Large intestine (tissue), 3 donors: ENCODE measurements at regions not wholly inside any gene's neighbourhood (a gene's known extent, or its start where the extent isn't known, plus 50 kb on each side); places are given as distances from the start of the nearest gene placed in this dataset.

ENCODE experiments used
- DNase-seq, 2 donors: peaks; one replicate each; pipeline versions ENCODE4 v3.0.0 to v3.0.0-alpha.2; 2013
- H3K27ac ChIP-seq: one replicate; pipeline ENCODE4 v1.5.1; 2013; ENCODE audit warnings: low read length
- H3K27me3 ChIP-seq: 2 replicates; pipeline ENCODE4 v1.6.1; 2013; ENCODE audit warnings: low read length; ENCODE audit not compliant: control insufficient read depth, insufficient read depth
- H3K36me3 ChIP-seq: 2 replicates; pipeline ENCODE4 v1.6.1; 2013; ENCODE audit warnings: low read length; ENCODE audit not compliant: control insufficient read depth, insufficient read depth
- H3K4me1 ChIP-seq: one replicate; pipeline ENCODE4 v1.6.1; 2013; ENCODE audit warnings: low read length; ENCODE audit not compliant: control insufficient read depth, insufficient read depth
- H3K4me3 ChIP-seq: one replicate; pipeline ENCODE4 v1.5.1; 2013; ENCODE audit warnings: low read length
- H3K9me3 ChIP-seq: one replicate; pipeline ENCODE4 v1.6.1; 2013; ENCODE audit warnings: mild to moderate bottlenecking, low read depth, low read length, moderate library complexity; ENCODE audit not compliant: control insufficient read depth
- WGBS: methylation state at CpG from one replicate; pipeline ENCODE4 v1.1.5; 2013; ENCODE audit warnings: low lambda C conversion rate; ENCODE audit not compliant: insufficient coverage; 5-methylcytosine and 5-hydroxymethylcytosine counted together

DNA sequence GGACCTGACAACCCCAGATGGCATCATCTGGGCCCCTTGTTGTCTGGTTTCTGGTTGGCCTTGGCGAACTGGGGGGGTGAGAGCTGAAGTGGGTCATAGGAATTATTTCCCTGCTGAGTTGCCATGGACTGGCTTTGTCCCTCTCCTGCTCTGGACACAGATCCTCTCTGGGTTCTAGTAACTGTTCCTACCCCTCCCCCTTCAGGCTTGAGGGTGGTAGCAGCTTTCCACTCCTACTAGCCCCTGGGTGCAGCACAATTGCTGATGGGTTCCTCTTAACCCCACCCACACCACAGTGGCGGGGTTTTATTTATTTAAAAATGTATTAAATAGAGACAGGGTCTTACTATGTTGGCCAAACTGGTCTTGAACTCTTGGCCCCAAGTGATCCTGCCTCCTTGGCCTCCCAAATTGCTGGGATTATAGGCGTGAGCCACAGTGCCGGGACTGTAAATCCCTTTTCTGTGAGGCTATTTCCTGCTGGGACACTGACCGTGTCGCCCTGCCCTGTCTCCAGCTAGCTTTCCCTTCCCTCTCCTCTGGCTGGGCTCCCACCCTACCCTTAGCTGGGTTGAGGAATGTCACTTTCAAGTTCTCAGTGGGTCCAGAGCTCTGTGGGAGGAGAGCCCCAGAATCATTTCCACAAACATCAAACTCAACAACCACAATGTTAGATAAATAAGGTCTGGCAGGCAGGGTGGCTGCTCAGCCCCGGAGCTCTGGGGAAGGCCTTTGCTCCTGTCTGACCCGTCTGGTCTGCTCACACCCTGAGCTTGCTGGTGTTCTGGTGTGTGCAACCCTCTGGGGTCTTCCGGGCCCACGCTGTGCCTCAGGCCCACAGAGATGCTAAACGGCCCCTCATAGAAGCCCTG, 112.7 kb upstream of the WNT4 start:
- Histone ChIP-seq H3K4me3 (no peak overlapping the region), H3K4me1 (peaks cover 27% of the 10 kb centered on the region), H3K9me3 (peaks cover 3% of the 10 kb centered on the region), H3K27me3 (no peaks in the 10 kb centered on the region), H3K27ac (peak overlapping the region; percentile 43), H3K36me3 (no peaks in the 10 kb centered on the region)
- no CpG with 5 or more reads among the region's 11 CpGs for WGBS
- peak; percentile 20 to 41 for DNase-seq

DNA sequence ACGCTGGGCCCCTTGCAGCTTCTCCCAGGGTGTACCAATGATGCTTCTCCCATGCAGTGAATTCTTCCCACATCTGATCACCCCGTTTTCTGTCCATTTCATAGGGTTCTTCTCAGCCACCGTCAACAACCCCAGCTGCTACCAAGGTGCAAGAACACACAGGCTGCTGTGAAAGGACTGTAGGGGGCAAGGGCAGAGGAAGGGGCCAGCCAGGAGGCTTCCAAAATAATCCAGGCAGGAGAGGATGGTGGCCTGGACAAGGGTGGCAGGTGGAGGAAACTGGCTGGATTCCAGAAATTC, 113.3 kb upstream of the WNT4 start:
- Histone ChIP-seq H3K27me3 (no peaks in the 10 kb centered on the region), H3K27ac (no peak overlapping the region), H3K4me3 (no peak overlapping the region), H3K36me3 (no peaks in the 10 kb centered on the region), H3K4me1 (peaks cover 31% of the 10 kb centered on the region), H3K9me3 (peaks cover 3% of the 10 kb centered on the region)
- WGBS: 100% methylated on average over 1 of the region's 3 CpGs
- DNase-seq: no peak

DNA sequence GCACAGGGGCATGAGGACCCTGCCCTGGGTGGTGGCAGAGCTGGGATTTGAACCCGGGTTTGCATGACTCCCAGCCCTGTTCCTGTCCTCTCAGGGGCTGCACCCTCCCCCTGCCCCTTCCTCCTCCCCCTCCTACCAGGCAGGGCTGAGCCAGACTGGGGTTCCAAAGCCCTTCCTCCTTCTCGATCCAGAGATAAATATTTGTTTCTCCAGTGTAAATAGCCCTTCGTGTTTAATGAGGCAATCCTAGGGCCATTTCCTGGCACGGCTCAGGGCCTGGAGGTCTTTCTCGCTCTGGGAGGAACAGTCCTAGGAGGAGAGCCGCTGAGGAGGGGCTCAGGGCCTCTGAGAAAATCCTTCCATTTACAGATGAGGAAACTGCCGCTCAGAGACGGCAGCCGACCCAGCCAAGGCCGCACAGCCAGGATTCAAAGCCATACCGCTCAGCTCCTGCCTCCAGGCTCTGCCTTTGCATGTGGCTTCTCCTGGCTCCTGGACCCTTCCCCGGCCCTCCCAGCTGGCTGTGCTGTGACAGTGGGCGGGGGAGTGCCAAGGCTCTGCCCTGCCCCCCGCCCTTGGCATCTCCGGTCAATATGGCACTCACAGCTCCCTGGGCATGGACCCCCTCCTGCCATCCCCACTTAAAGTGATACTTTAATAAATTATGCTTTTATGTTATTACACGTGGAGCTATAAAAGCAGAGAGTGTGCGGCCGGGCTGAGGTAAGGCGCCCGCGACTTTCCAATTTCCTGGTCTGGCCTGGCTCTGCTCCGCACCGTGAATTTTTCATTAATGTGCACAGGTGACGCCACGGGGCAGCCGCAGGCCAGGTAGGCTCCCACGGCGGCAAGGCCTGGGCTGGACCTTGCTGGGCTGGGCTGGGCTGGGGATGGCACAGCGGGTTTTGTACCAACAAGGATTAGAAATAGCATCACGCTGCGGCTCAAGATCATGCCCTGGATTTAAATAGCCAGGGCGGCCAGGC, 114.7 kb upstream of the WNT4 start:
- H3K27ac ChIP-seq: peak overlapping the region; percentile 52
- no CpG with 5 or more reads among the region's 32 CpGs for WGBS
- H3K27me3 ChIP-seq: no peaks in the 10 kb centered on the region
- H3K4me1 ChIP-seq: peaks cover 44% of the 10 kb centered on the region
- H3K4me3 ChIP-seq: no peak overlapping the region
- H3K9me3 ChIP-seq: peaks cover 3% of the 10 kb centered on the region
- no peaks in the 10 kb centered on the region for H3K36me3 ChIP-seq
- peak; percentile 47 to 59 for DNase-seq

DNA sequence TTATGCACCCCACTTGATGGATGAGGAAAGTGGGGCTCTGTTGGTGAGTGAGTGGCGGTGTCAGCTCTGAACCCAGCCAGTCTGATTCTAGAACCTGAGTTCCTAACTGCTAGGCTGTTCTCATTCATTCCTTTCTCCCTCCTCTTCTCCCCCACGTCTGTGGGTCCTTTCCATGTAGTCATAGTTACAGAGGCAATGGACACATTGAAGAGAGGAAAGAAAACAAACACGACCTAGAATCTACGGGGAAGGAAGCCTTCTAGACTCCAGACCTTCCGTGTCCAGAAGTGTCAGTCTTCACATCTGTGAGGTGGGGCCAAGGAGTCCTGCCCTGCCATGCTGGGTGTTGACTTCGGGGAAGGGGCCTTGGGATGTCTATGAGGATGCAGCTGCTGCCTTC, 115.8 kb upstream of the WNT4 start:
- Histone ChIP-seq H3K4me3 (no peak overlapping the region), H3K27me3 (no peaks in the 10 kb centered on the region), H3K36me3 (no peaks in the 10 kb centered on the region), H3K27ac (peak overlapping the region; percentile 16), H3K9me3 (peaks cover 3% of the 10 kb centered on the region), H3K4me1 (peaks cover 56% of the 10 kb centered on the region)
- DNase-seq: no peak
- WGBS: 60% methylated on average over 2 of the region's 6 CpGs

DNA sequence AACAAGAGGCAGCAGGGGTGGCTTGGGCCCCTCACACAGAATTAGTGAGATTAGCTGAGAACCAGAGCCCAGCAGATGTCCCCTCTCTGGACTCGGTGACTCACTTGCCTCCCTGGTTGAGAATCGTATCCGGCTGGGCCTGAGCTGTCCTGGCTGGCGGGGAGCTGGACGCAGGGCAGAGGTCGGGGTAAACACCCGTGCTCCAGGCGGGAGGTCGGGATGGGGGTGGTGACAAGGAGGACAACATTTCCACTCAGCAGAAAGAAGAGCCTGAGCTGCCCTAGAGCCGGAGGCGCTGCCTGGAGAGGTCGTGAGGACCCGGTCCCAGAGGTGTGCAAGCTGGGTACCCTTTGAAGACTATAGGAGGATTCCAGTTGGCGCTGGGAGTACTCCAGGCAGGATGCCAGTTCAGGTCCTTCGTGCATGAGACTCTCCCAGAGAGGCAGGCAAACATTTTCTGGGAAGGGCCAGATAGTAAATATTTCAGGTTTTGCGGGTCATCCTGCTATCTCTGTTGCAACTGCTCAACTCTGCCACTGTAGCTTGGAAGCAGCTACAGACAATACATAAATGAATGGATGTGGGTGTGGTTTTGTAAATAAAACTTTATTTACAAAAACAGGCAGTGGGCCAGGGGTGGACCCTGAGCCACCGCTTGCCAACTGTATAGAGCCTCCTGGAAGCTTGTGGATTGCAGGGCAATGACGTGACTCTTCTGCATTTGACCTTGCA, 116.8 kb upstream of the WNT4 start:
- H3K27ac ChIP-seq: peak overlapping the region; percentile 16

DNA sequence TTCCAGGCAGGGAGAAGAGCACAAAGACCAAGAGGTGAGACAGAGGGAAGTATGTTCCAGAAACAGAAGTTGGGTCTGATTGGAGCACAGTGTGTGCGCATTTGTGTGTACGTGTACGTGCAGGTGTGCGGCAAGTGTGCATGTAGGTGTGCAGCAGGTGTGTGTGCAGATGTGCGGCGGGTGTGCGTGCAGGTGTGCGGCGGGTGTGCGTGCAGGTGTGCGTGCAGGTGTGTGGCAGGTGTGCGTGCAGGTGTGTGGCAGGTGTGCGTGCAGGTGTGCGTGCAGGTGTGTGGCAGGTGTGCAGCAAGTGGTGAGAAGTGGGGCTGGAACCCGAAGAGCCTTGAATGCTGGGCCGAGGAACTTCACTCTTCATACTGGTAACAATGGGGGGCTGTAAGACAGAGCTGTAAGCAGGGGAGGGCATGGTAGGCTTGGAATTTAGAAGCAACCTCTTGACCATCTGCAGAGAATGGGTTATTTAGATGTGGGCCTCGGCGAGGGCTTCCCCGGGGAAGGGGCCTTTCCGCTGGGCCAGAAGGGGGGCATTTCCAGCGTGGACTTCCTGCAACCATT, 118.0 kb upstream of the WNT4 start:
- no CpG with 5 or more reads among the region's 21 CpGs for WGBS
- Histone ChIP-seq H3K4me1 (peaks cover 45% of the 10 kb centered on the region), H3K27me3 (no peaks in the 10 kb centered on the region), H3K4me3 (no peak overlapping the region), H3K27ac (no peak overlapping the region), H3K9me3 (peaks cover 3% of the 10 kb centered on the region), H3K36me3 (no peaks in the 10 kb centered on the region)
- DNase-seq: no peak

More for the DNA sequence above, 116.8 kb upstream of the WNT4 start:
- peak in 1 of 2 donors; percentile 54 for DNase-seq
- Histone ChIP-seq H3K36me3 (no peaks in the 10 kb centered on the region), H3K4me1 (peaks cover 54% of the 10 kb centered on the region), H3K9me3 (peaks cover 3% of the 10 kb centered on the region), H3K27me3 (no peaks in the 10 kb centered on the region), H3K4me3 (no peak overlapping the region)
- WGBS: no CpG with 5 or more reads among the region's 18 CpGs

DNA sequence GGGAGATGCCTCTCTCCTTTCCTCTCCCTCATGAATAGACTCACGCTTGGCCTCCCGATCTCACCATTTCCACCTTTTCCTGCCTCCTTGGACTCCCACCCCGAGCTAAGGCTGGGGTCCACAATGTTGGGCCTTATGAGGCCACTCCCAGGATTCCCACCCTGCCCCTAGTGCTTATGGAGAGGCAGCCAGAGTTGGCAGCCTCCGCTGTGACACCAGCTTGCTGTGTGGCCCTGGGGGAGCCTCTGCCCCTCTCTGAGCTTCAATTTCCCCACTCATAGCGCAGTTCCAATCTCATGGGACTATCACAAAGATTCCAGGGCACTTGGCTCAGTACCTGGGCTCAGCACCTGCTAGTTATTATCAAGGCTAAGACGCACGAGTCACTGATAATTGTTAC, 118.7 kb upstream of the WNT4 start:
- no CpG with 5 or more reads among the region's 7 CpGs for WGBS
- no peak overlapping the region for H3K27ac ChIP-seq
- no peak overlapping the region for H3K4me3 ChIP-seq
- DNase-seq: no peak
- H3K27me3 ChIP-seq: no peaks in the 10 kb centered on the region
- H3K9me3 ChIP-seq: peaks cover 3% of the 10 kb centered on the region
- H3K36me3 ChIP-seq: no peaks in the 10 kb centered on the region
- H3K4me1 ChIP-seq: peaks cover 45% of the 10 kb centered on the region

DNA sequence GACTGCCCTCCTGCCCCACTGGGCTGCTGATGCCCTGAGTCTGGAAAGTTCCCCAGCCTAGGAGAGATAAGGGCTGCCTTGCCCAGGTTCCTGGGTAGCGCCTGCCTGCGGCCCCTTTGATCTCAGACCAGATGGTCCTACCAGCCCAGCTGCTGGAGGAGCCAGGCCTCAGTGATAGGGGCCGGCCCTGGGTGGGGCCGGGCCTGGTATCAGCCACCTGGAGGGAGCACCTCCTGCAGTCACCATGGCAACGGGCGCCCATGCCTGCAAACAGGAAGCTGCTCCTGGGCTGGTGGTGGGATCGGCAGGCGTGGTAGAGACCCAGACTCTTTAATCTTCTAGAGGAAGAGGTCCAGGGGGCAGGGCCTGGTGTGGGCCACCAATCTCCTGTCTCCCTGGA, 119.7 kb upstream of the WNT4 start:
- Histone ChIP-seq H3K9me3 (peaks cover 1% of the 10 kb centered on the region), H3K27me3 (no peaks in the 10 kb centered on the region), H3K36me3 (no peaks in the 10 kb centered on the region), H3K4me1 (peaks cover 39% of the 10 kb centered on the region), H3K27ac (peak overlapping the region; percentile 26), H3K4me3 (no peak overlapping the region)
- DNase-seq: peak; percentile 78 to 91
- no CpG with 5 or more reads among the region's 8 CpGs for WGBS

DNA sequence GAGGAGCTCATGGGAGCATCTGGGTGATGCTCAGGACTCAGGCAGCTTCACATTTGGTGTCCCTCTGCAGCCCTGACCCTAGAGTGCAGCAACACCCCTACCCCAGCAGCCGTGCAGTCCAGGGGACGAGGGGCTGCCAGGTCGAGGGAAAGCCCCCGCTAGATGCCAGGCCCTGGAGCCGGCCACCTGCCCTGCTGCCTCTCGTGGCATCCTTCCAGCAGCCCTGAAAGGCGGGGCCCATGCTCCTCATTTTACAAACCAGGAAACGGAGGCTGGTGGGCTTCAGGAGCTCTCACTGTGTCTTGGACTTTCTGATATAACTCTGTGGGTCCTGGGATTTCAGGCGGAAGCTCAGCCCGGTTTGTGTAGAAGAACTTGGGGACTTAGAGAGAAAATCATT, 120.5 kb upstream of the WNT4 start:
- WGBS: no CpG with 5 or more reads among the region's 10 CpGs
- H3K27ac ChIP-seq: no peak overlapping the region

More for the DNA sequence above, 120.5 kb upstream of the WNT4 start:
- Histone ChIP-seq H3K4me3 (no peak overlapping the region), H3K27me3 (no peaks in the 10 kb centered on the region), H3K36me3 (no peaks in the 10 kb centered on the region), H3K4me1 (peaks cover 34% of the 10 kb centered on the region), H3K9me3 (no peaks in the 10 kb centered on the region)
- no peak for DNase-seq
